ENCODE measurements at regions not wholly inside any gene's neighbourhood (a gene's known extent, or its start where the extent isn't known, plus 50 kb on each side); places are given as distances from the start of the nearest gene placed in this dataset.

- DNase-seq: no peak
- H3K4me2 ChIP-seq (replicated peaks; ENCODE audit: extremely low read depth, low read length, poor library complexity, severe bottlenecking): no peak overlapping the region
- peaks cover 0 to 4% (median 2%) of the 10 kb centered on the region in 7 donors for H3K9me3 Mint-ChIP-seq
- no peaks in the 10 kb centered on the region for H3K27me3 ChIP-seq (ENCODE audit: control insufficient read depth in 2 of 2, insufficient read depth in 2 of 2, low read length in 2 of 2)
- no peaks in the 10 kb centered on the region for H3K36me3 Mint-ChIP-seq
- no peak overlapping the region for H2AFZ ChIP-seq (ENCODE audit: insufficient read depth, low read depth, low read length, poor library complexity, severe bottlenecking)
- H3K27ac Mint-ChIP-seq: no peak overlapping the region
- H3K9me3 ChIP-seq (replicated peaks in 1 of 2; ENCODE audit: control insufficient read depth in 1 of 2, insufficient read depth in 1 of 2, low read length in 2 of 2): peaks cover 0 to 5% of the 10 kb centered on the region in 2 donors
- TF ChIP-seq CTCF (IDR thresholded peaks at IDR 0.05): no peak
- peaks cover 0 to 2% (median 0%) of the 10 kb centered on the region in 3 donors for H3K27me3 Mint-ChIP-seq (ENCODE audit: low read depth in 3 of 3)
- H3K36me3 ChIP-seq (replicated peaks in 1 of 2; ENCODE audit: control insufficient read depth in 1 of 2, insufficient read depth in 2 of 2, low read length in 2 of 2): no peaks in the 10 kb centered on the region
- no peaks in the 10 kb centered on the region for H3K4me1 Mint-ChIP-seq
- H3K4me1 ChIP-seq (ENCODE audit: control insufficient read depth in 1 of 2, insufficient read depth in 2 of 2, low read length in 2 of 2): no peaks in the 10 kb centered on the region
- no peak overlapping the region for H3K9ac ChIP-seq (ENCODE audit: insufficient read depth, low read length, poor library complexity, severe bottlenecking)
- no peak overlapping the region for H3K4me3 Mint-ChIP-seq
- H3K79me2 ChIP-seq (ENCODE audit: insufficient read depth, low read length): no peaks in the 10 kb centered on the region
- no peaks in the 10 kb centered on the region for H4K20me1 ChIP-seq (ENCODE audit: insufficient read depth, low read length)
- H3K4me3 ChIP-seq (replicated peaks in 1 of 3; ENCODE audit: low read depth in 2 of 3, low read length in 3 of 3): no peak overlapping the region
- intact Hi-C loops (cut with micrococcal nuclease): no loop called here
- H3K27ac ChIP-seq (ENCODE audit: low read depth in 1 of 2, low read length in 2 of 2): no peak overlapping the region
Observed at GRCh38 chr4:32180086-32180485, 1459.9 kb downstream of the PCDH7 start.

- Histone ChIP-seq H3K4me3 (replicated peaks in 1 of 3; ENCODE audit: low read depth in 2 of 3, low read length in 3 of 3) (no peak overlapping the region), H3K27ac (ENCODE audit: low read depth in 1 of 2, low read length in 2 of 2) (no peak overlapping the region), H3K4me2 (replicated peaks; ENCODE audit: extremely low read depth, low read length, poor library complexity, severe bottlenecking) (no peak overlapping the region), H3K9ac (ENCODE audit: insufficient read depth, low read length, poor library complexity, severe bottlenecking) (no peak overlapping the region), H3K9me3 (replicated peaks in 1 of 2; ENCODE audit: control insufficient read depth in 1 of 2, insufficient read depth in 1 of 2, low read length in 2 of 2) (peaks cover 3 to 4% of the 10 kb centered on the region in 2 donors), H3K4me1 (ENCODE audit: control insufficient read depth in 1 of 2, insufficient read depth in 2 of 2, low read length in 2 of 2) (no peaks in the 10 kb centered on the region), H3K27me3 (ENCODE audit: control insufficient read depth in 2 of 2, insufficient read depth in 2 of 2, low read length in 2 of 2) (no peaks in the 10 kb centered on the region), H2AFZ (ENCODE audit: insufficient read depth, low read depth, low read length, poor library complexity, severe bottlenecking) (no peak overlapping the region), H3K36me3 (replicated peaks in 1 of 2; ENCODE audit: control insufficient read depth in 1 of 2, insufficient read depth in 2 of 2, low read length in 2 of 2) (no peaks in the 10 kb centered on the region), H3K79me2 (ENCODE audit: insufficient read depth, low read length) (no peaks in the 10 kb centered on the region), H4K20me1 (ENCODE audit: insufficient read depth, low read length) (no peaks in the 10 kb centered on the region)
- H3K4me1 Mint-ChIP-seq: no peaks in the 10 kb centered on the region
- H3K27ac Mint-ChIP-seq: no peak overlapping the region
- WGBS (ENCODE audit: insufficient coverage): 89% methylated on average over 1 of the region's 2 CpGs
- TF ChIP-seq CTCF (IDR thresholded peaks at IDR 0.05): no peak
- no peaks in the 10 kb centered on the region for H3K36me3 Mint-ChIP-seq
- no peak for DNase-seq
- intact Hi-C loops (cut with micrococcal nuclease): no loop called here
- peaks cover 0 to 4% (median 1%) of the 10 kb centered on the region in 7 donors for H3K9me3 Mint-ChIP-seq
- no peaks in the 10 kb centered on the region for H3K27me3 Mint-ChIP-seq (ENCODE audit: low read depth in 3 of 3)
- no peak overlapping the region for H3K4me3 Mint-ChIP-seq
Observed at GRCh38 chr4:32184186-32184585, 1464.0 kb downstream of the PCDH7 start.
